IMR-90 (cell line): ENCODE measurements at regions not wholly inside any gene's neighbourhood (a gene's known extent, or its start where the extent isn't known, plus 50 kb on each side); places are given as distances from the start of the nearest gene placed in this dataset.

Source experiments
- ATAC-seq: fragments of 200-7000 bp; cut with Tn5 transposase; 2 replicates; pipeline ENCODE4 v1.9.1; 2020; ENCODE audit warnings: low read depth, mild to moderate bottlenecking, moderate library complexity
- BruUV-seq: library from RNA; stranded (reverse); fragments of 400-500 nt; replicated peaks from 2 replicates; lab custom pipeline; 2021; lab: Mats Ljungman, UMichigan
- CTCF ChIA-PET: fragments of 300-600 bp; formaldehyde crosslinking; extraction: SDS; loops from one replicate; lab custom pipeline; 2021; ENCODE audit warnings: antibody characterized with exemption; lab: Yijun Ruan, JAX
- POLR2A ChIA-PET: fragments of 300-600 bp; sonication (Branson Sonifier 250); formaldehyde crosslinking; loops from one replicate; lab custom pipeline; 2022; ENCODE audit warnings: antibody characterized with exemption; ENCODE audit not compliant: unreplicated experiment; lab: Charles Lee
- DNase-seq: peaks from one replicate; pipeline ENCODE4 v3.0.0; 2013
- H2AFZ ChIP-seq: replicated peaks from 2 replicates; pipeline ENCODE3; 2013; ENCODE audit warnings: low read length, mild to moderate bottlenecking; ENCODE audit not compliant: poor library complexity
- H2AK5ac ChIP-seq: 2 replicates; pipeline ENCODE4 v1.6.1; 2013; ENCODE audit warnings: low read depth, low read length, inconsistent platforms
- H2AK9ac ChIP-seq: replicated peaks from 2 replicates; pipeline ENCODE3; 2013; ENCODE audit warnings: mild to moderate bottlenecking, low read depth, low read length, moderate library complexity; ENCODE audit not compliant: poor library complexity
- H2BK120ac ChIP-seq: 2 replicates; pipeline ENCODE4 v1.6.1; 2013; ENCODE audit warnings: low read depth, low read length, inconsistent platforms
- H2BK15ac ChIP-seq: 3 replicates; pipeline ENCODE4 v1.6.1; 2013; ENCODE audit warnings: low read depth, low read length, inconsistent platforms
- H2BK20ac ChIP-seq: 2 replicates; pipeline ENCODE4 v1.6.1; 2013; ENCODE audit warnings: low read depth, mild to moderate bottlenecking, inconsistent platforms, low read length, moderate library complexity
- H2BK5ac ChIP-seq: 2 replicates; pipeline ENCODE4 v1.6.1; 2013; ENCODE audit warnings: mild to moderate bottlenecking, low read depth, low read length, inconsistent platforms; ENCODE audit not compliant: poor library complexity, severe bottlenecking
- H3K14ac ChIP-seq: replicated peaks from 2 replicates; pipeline ENCODE4 v1.6.1; 2013; ENCODE audit warnings: low read depth, low read length, inconsistent platforms
- H3K18ac ChIP-seq: 2 replicates; pipeline ENCODE4 v1.6.1; 2013; ENCODE audit warnings: low read depth, low read length, control low read depth
- H3K23ac ChIP-seq: 2 replicates; pipeline ENCODE4 v1.6.1; 2013; ENCODE audit warnings: low read depth, low read length, inconsistent platforms
- H3K27ac ChIP-seq: 2 replicates; pipeline ENCODE4 v1.5.1; 2013; ENCODE audit warnings: mild to moderate bottlenecking, control low read depth, low read length; ENCODE audit not compliant: insufficient read depth
- H3K27me3 ChIP-seq: 2 replicates; pipeline ENCODE4 v1.6.1; 2013; ENCODE audit warnings: low read length; ENCODE audit not compliant: control insufficient read depth, insufficient read depth
- H3K36me3 ChIP-seq: 2 replicates; pipeline ENCODE4 v1.6.1; 2013; ENCODE audit warnings: low read length, mixed read lengths; ENCODE audit not compliant: control insufficient read depth, insufficient read depth
- H3K4ac ChIP-seq: 2 replicates; pipeline ENCODE4 v1.6.1; 2013; ENCODE audit warnings: low read depth, low read length, inconsistent platforms
- H3K4me1 ChIP-seq: 2 replicates; pipeline ENCODE4 v1.6.1; 2013; ENCODE audit warnings: low read length, mixed read lengths; ENCODE audit not compliant: control insufficient read depth, insufficient read depth
- H3K4me2 ChIP-seq: 2 replicates; pipeline ENCODE4 v1.6.1; 2013; ENCODE audit warnings: low read depth, mild to moderate bottlenecking, control low read depth, low read length, moderate library complexity
- H3K4me3 ChIP-seq: 2 replicates; pipeline ENCODE4 v1.5.1; 2013; ENCODE audit warnings: low read depth, mild to moderate bottlenecking, control low read depth, low read length, moderate library complexity; ENCODE audit not compliant: insufficient read depth
- H3K56ac ChIP-seq: 2 replicates; pipeline ENCODE4 v1.6.1; 2013; ENCODE audit warnings: low read length, inconsistent platforms; ENCODE audit not compliant: insufficient read depth; ENCODE audit errors: extremely low read depth
- H3K79me1 ChIP-seq, 2 experiments: 2 replicates each; pipeline ENCODE4 v1.6.1; 2013; ENCODE audit warnings: low read length in 2 of 2, inconsistent platforms in 1 of 2, low read depth in 1 of 2
- H3K9ac ChIP-seq: 2 replicates; pipeline ENCODE4 v1.6.1; 2013; ENCODE audit warnings: low read depth, low read length, control low read depth
- H3K9me1 ChIP-seq: 2 replicates; pipeline ENCODE4 v1.6.1; 2013; ENCODE audit warnings: low read length, inconsistent platforms; ENCODE audit not compliant: insufficient read depth
- H3K9me3 ChIP-seq: 2 replicates; pipeline ENCODE4 v1.6.1; 2013; ENCODE audit warnings: low read length; ENCODE audit not compliant: control insufficient read depth, insufficient read depth
- H4K20me1 ChIP-seq: 2 replicates; pipeline ENCODE4 v1.6.1; 2013; ENCODE audit warnings: low read length, inconsistent platforms; ENCODE audit not compliant: insufficient read depth
- H4K5ac ChIP-seq: 2 replicates; pipeline ENCODE4 v1.6.1; 2013; ENCODE audit warnings: mild to moderate bottlenecking, low read depth, low read length, control low read depth
- H4K8ac ChIP-seq, 2 experiments: 2 replicates each; pipeline ENCODE4 v1.6.1; 2013; ENCODE audit warnings: low read depth in 2 of 2, low read length in 2 of 2, control low read depth in 1 of 2, inconsistent platforms in 1 of 2
- H4K91ac ChIP-seq: 2 replicates; pipeline ENCODE4 v1.6.1; 2013; ENCODE audit warnings: low read depth, low read length, inconsistent platforms; ENCODE audit not compliant: insufficient read depth
- BHLHE40 ChIP-seq: fragments of 150-350 bp; IDR thresholded peaks from 2 replicates; pipeline ENCODE4 v1.6.1; 2016; ENCODE audit warnings: mild to moderate bottlenecking, low read depth, low read length
- CEBPB ChIP-seq: IDR thresholded peaks from 2 replicates; pipeline ENCODE4 v1.6.1; 2012; ENCODE audit warnings: low read depth, low read length, improper control_type of control experiment
- CHD1 ChIP-seq: IDR thresholded peaks from 2 replicates; pipeline ENCODE4 v1.6.1; 2012; ENCODE audit warnings: low read depth, low read length, improper control_type of control experiment
- FOS ChIP-seq: fragments of 150-350 bp; IDR thresholded peaks from 2 replicates; pipeline ENCODE4 v1.6.1; 2016; ENCODE audit warnings: low read depth, low read length
- MAFK ChIP-seq: IDR thresholded peaks from 2 replicates; pipeline ENCODE4 v1.6.1; 2012; ENCODE audit warnings: low read depth, low read length, improper control_type of control experiment
- MAZ ChIP-seq: IDR thresholded peaks from 2 replicates; pipeline ENCODE4 v1.6.1; 2012; ENCODE audit warnings: low read depth, mild to moderate bottlenecking, low read length, improper control_type of control experiment, moderate library complexity, borderline replicate concordance
- MXI1 ChIP-seq: IDR thresholded peaks from 2 replicates; pipeline ENCODE4 v1.6.1; 2012; ENCODE audit warnings: low read depth, mild to moderate bottlenecking, low read length, moderate library complexity, borderline replicate concordance
- NFE2L2 ChIP-seq: fragments of 150-350 bp; IDR thresholded peaks from 2 replicates; pipeline ENCODE4 v1.6.1; 2016; ENCODE audit warnings: low read depth, mild to moderate bottlenecking, low read length
- POLR2A ChIP-seq: IDR thresholded peaks from 2 replicates; pipeline ENCODE4 v1.6.1; 2012; ENCODE audit warnings: mild to moderate bottlenecking, low read depth, low read length
- RAD21 ChIP-seq: IDR thresholded peaks from 2 replicates; pipeline ENCODE4 v1.6.1; 2012; ENCODE audit warnings: low read length, improper control_type of control experiment
- RCOR1 ChIP-seq: IDR thresholded peaks from 2 replicates; pipeline ENCODE4 v1.6.1; 2012; ENCODE audit warnings: mild to moderate bottlenecking, low read length, improper control_type of control experiment; ENCODE audit not compliant: insufficient replicate concordance
- RFX5 ChIP-seq: IDR thresholded peaks from 2 replicates; pipeline ENCODE4 v1.8.0; 2012; ENCODE audit warnings: low read depth, mild to moderate bottlenecking, low read length, moderate library complexity
- SMC3 ChIP-seq: fragments of 150-350 bp; IDR thresholded peaks from 2 replicates; pipeline ENCODE4 v1.6.1; 2016; ENCODE audit warnings: low read depth, mild to moderate bottlenecking, antibody characterized with exemption, low read length, moderate library complexity
- WGBS, 2 experiments: methylation state at CpG; one replicate each; pipeline versions ENCODE4 v1.1.5 to v1.1.7; 2013; ENCODE audit warnings: missing lambda C conversion rate in 2 of 2; ENCODE audit not compliant: insufficient read length in 1 of 2; ENCODE audit errors: extremely low coverage in 2 of 2; 5-methylcytosine and 5-hydroxymethylcytosine counted together
- dilution Hi-C: fragments of 300-500 bp; cut with HindIII; formaldehyde crosslinking; loops from one replicate; pipeline ENCODE4 v1.14.3; 2018; ENCODE audit warnings: low sequenced_read_pairs; ENCODE audit not compliant: unreplicated experiment
- in situ Hi-C: fragments of 300-500 bp; cut with MboI; formaldehyde crosslinking; loops from 3 replicates; pipeline ENCODE4 v1.14.3; 2019; ENCODE audit warnings: low sequenced_read_pairs, inconsistent platforms, mixed read lengths
- intact Hi-C: fragments of 100-400 bp; cut with micrococcal nuclease; formaldehyde crosslinking; loops from 2 replicates; pipeline ENCODE4 v1.10.0; 2022
- TF ChIP-seq, protein P1 (sequence below): fragments of 150-350 bp; IDR thresholded peaks from 2 replicates; pipeline ENCODE4 v1.6.1; 2016; ENCODE audit warnings: low read depth, mild to moderate bottlenecking, low read length, moderate library complexity, borderline replicate concordance
- TF ChIP-seq, protein P2 (sequence below): fragments of 150-350 bp; IDR thresholded peaks from 2 replicates; pipeline ENCODE4 v1.6.1; 2017; ENCODE audit warnings: mild to moderate bottlenecking, antibody characterized with exemption, low read length, low read depth
- TF ChIP-seq, protein P3 (sequence below): conservative IDR thresholded peaks from 2 replicates; pipeline ENCODE4 v1.5.1; 2012; ENCODE audit warnings: mild to moderate bottlenecking, low read depth, low read length, improper control_type of control experiment

DNA sequence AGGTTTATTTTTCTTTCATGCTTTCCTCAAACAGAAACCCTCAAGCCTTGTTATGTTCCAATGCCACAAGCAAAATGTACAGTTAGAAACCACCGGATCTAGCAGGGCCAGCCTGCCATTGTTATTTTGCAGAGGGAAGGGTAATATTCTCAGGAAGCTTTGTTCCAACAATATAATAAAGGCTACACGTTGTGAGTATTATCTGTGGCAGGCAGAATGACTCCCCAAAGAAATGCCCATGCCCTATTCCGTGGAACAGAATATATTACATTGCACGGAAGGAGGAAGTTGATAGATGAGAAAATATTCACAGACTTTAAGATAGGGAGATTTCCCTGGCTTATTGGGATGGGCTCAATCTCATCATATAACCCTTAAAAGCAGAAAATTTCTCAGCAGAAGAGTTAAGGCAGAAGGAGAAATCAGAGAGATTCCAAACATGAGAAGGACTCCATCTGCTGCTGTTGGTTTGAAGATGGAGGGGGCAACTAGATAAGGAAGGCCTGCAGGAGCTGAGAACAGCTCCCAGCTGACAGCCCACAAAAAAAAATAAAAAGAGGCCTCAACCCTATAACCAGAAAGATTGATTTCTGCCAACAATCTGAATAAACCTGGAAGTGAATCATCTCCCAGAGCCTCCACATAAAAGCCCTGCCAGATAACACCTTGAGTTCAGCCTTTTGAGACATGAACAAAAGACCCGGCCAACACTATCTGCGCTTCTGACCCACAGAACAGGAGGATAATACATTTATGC lies 466.6 kb downstream of the LPIN1 start:
- ATAC-seq, result no peak
- H2BK120ac ChIP-seq, result no peak overlapping the region
- in situ Hi-C loops, result no loop called here
- no peak overlapping the region for H2AK9ac ChIP-seq
- H4K20me1 ChIP-seq, result no peaks in the 10 kb centered on the region
- no peak overlapping the region for H2AFZ ChIP-seq
- no peak overlapping the region for H2BK15ac ChIP-seq
- no peak overlapping the region for H3K18ac ChIP-seq
- no peak overlapping the region for H3K23ac ChIP-seq
- no peak overlapping the region for H2AK5ac ChIP-seq
- CTCF ChIA-PET, result no interaction called here
- H3K27me3 ChIP-seq, result no peaks in the 10 kb centered on the region
- BruUV-seq, result no TSS peak
- H3K56ac ChIP-seq, result no peak overlapping the region
- no peaks in the 10 kb centered on the region for H3K4me1 ChIP-seq
- no peaks in the 10 kb centered on the region for H3K79me1 ChIP-seq
- no CpG with 5 or more reads among the region's 6 CpGs for WGBS, 2 experiments
- no peak overlapping the region for H3K14ac ChIP-seq
- H3K9me1 ChIP-seq, result no peaks in the 10 kb centered on the region
- no peaks in the 10 kb centered on the region for H3K9me3 ChIP-seq
- H3K4ac ChIP-seq, result no peak overlapping the region
- dilution Hi-C loops, result no loop called here
- no peak overlapping the region for H3K27ac ChIP-seq
- no peaks in the 10 kb centered on the region for H3K36me3 ChIP-seq
- H3K9ac ChIP-seq, result no peak overlapping the region
- POLR2A ChIA-PET, result no interaction called here
- H3K4me2 ChIP-seq, result no peak overlapping the region
- no peak overlapping the region for H4K5ac ChIP-seq
- intact Hi-C loops, result no loop called here
- DNase-seq, result no peak
- H4K8ac ChIP-seq, result no peak overlapping the region
- H3K4me3 ChIP-seq, result no peak overlapping the region
- no peak overlapping the region for H2BK5ac ChIP-seq
- H4K91ac ChIP-seq, result no peak overlapping the region
- TF ChIP-seq, protein P1, sequence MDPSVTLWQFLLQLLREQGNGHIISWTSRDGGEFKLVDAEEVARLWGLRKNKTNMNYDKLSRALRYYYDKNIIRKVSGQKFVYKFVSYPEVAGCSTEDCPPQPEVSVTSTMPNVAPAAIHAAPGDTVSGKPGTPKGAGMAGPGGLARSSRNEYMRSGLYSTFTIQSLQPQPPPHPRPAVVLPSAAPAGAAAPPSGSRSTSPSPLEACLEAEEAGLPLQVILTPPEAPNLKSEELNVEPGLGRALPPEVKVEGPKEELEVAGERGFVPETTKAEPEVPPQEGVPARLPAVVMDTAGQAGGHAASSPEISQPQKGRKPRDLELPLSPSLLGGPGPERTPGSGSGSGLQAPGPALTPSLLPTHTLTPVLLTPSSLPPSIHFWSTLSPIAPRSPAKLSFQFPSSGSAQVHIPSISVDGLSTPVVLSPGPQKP, result no peak
- TF ChIP-seq SMC3 (no peak), MAZ (no peak), RFX5 (no peak), POLR2A (no peak), FOS (no peak), RCOR1 (no peak), CHD1 (no peak), MXI1 (no peak), BHLHE40 (no peak), NFE2L2 (no peak), RAD21 (no peak), CEBPB (no peak), MAFK (no peak)
- TF ChIP-seq, protein P2, sequence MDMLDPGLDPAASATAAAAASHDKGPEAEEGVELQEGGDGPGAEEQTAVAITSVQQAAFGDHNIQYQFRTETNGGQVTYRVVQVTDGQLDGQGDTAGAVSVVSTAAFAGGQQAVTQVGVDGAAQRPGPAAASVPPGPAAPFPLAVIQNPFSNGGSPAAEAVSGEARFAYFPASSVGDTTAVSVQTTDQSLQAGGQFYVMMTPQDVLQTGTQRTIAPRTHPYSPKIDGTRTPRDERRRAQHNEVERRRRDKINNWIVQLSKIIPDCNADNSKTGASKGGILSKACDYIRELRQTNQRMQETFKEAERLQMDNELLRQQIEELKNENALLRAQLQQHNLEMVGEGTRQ, result no peak
- TF ChIP-seq, protein P3, sequence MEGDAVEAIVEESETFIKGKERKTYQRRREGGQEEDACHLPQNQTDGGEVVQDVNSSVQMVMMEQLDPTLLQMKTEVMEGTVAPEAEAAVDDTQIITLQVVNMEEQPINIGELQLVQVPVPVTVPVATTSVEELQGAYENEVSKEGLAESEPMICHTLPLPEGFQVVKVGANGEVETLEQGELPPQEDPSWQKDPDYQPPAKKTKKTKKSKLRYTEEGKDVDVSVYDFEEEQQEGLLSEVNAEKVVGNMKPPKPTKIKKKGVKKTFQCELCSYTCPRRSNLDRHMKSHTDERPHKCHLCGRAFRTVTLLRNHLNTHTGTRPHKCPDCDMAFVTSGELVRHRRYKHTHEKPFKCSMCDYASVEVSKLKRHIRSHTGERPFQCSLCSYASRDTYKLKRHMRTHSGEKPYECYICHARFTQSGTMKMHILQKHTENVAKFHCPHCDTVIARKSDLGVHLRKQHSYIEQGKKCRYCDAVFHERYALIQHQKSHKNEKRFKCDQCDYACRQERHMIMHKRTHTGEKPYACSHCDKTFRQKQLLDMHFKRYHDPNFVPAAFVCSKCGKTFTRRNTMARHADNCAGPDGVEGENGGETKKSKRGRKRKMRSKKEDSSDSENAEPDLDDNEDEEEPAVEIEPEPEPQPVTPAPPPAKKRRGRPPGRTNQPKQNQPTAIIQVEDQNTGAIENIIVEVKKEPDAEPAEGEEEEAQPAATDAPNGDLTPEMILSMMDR, result no peak
- no peak overlapping the region for H2BK20ac ChIP-seq
